IMR-90 (cell line): ENCODE measurements at regions not wholly inside any gene's neighbourhood (a gene's known extent, or its start where the extent isn't known, plus 50 kb on each side); places are given as distances from the start of the nearest gene placed in this dataset.

Source experiments
- ATAC-seq: fragments of 200-7000 bp; cut with Tn5 transposase; 2 replicates; pipeline ENCODE4 v1.9.1; 2020; ENCODE audit warnings: low read depth, mild to moderate bottlenecking, moderate library complexity
- BruUV-seq: library from RNA; stranded (reverse); fragments of 400-500 nt; replicated peaks from 2 replicates; lab custom pipeline; 2021; lab: Mats Ljungman, UMichigan
- CTCF ChIA-PET: fragments of 300-600 bp; formaldehyde crosslinking; extraction: SDS; loops from one replicate; lab custom pipeline; 2021; ENCODE audit warnings: antibody characterized with exemption; lab: Yijun Ruan, JAX
- POLR2A ChIA-PET: fragments of 300-600 bp; sonication (Branson Sonifier 250); formaldehyde crosslinking; loops from one replicate; lab custom pipeline; 2022; ENCODE audit warnings: antibody characterized with exemption; ENCODE audit not compliant: unreplicated experiment; lab: Charles Lee
- DNase-seq: peaks from one replicate; pipeline ENCODE4 v3.0.0; 2013
- H2AFZ ChIP-seq: replicated peaks from 2 replicates; pipeline ENCODE3; 2013; ENCODE audit warnings: low read length, mild to moderate bottlenecking; ENCODE audit not compliant: poor library complexity
- H2AK5ac ChIP-seq: 2 replicates; pipeline ENCODE4 v1.6.1; 2013; ENCODE audit warnings: low read depth, low read length, inconsistent platforms
- H2AK9ac ChIP-seq: replicated peaks from 2 replicates; pipeline ENCODE3; 2013; ENCODE audit warnings: mild to moderate bottlenecking, low read depth, low read length, moderate library complexity; ENCODE audit not compliant: poor library complexity
- H2BK120ac ChIP-seq: 2 replicates; pipeline ENCODE4 v1.6.1; 2013; ENCODE audit warnings: low read depth, low read length, inconsistent platforms
- H2BK15ac ChIP-seq: 3 replicates; pipeline ENCODE4 v1.6.1; 2013; ENCODE audit warnings: low read depth, low read length, inconsistent platforms
- H2BK20ac ChIP-seq: 2 replicates; pipeline ENCODE4 v1.6.1; 2013; ENCODE audit warnings: low read depth, mild to moderate bottlenecking, inconsistent platforms, low read length, moderate library complexity
- H2BK5ac ChIP-seq: 2 replicates; pipeline ENCODE4 v1.6.1; 2013; ENCODE audit warnings: mild to moderate bottlenecking, low read depth, low read length, inconsistent platforms; ENCODE audit not compliant: poor library complexity, severe bottlenecking
- H3K14ac ChIP-seq: replicated peaks from 2 replicates; pipeline ENCODE4 v1.6.1; 2013; ENCODE audit warnings: low read depth, low read length, inconsistent platforms
- H3K18ac ChIP-seq: 2 replicates; pipeline ENCODE4 v1.6.1; 2013; ENCODE audit warnings: low read depth, low read length, control low read depth
- H3K23ac ChIP-seq: 2 replicates; pipeline ENCODE4 v1.6.1; 2013; ENCODE audit warnings: low read depth, low read length, inconsistent platforms
- H3K27ac ChIP-seq: 2 replicates; pipeline ENCODE4 v1.5.1; 2013; ENCODE audit warnings: mild to moderate bottlenecking, control low read depth, low read length; ENCODE audit not compliant: insufficient read depth
- H3K27me3 ChIP-seq: 2 replicates; pipeline ENCODE4 v1.6.1; 2013; ENCODE audit warnings: low read length; ENCODE audit not compliant: control insufficient read depth, insufficient read depth
- H3K36me3 ChIP-seq: 2 replicates; pipeline ENCODE4 v1.6.1; 2013; ENCODE audit warnings: low read length, mixed read lengths; ENCODE audit not compliant: control insufficient read depth, insufficient read depth
- H3K4ac ChIP-seq: 2 replicates; pipeline ENCODE4 v1.6.1; 2013; ENCODE audit warnings: low read depth, low read length, inconsistent platforms
- H3K4me1 ChIP-seq: 2 replicates; pipeline ENCODE4 v1.6.1; 2013; ENCODE audit warnings: low read length, mixed read lengths; ENCODE audit not compliant: control insufficient read depth, insufficient read depth
- H3K4me2 ChIP-seq: 2 replicates; pipeline ENCODE4 v1.6.1; 2013; ENCODE audit warnings: low read depth, mild to moderate bottlenecking, control low read depth, low read length, moderate library complexity
- H3K4me3 ChIP-seq: 2 replicates; pipeline ENCODE4 v1.5.1; 2013; ENCODE audit warnings: low read depth, mild to moderate bottlenecking, control low read depth, low read length, moderate library complexity; ENCODE audit not compliant: insufficient read depth
- H3K56ac ChIP-seq: 2 replicates; pipeline ENCODE4 v1.6.1; 2013; ENCODE audit warnings: low read length, inconsistent platforms; ENCODE audit not compliant: insufficient read depth; ENCODE audit errors: extremely low read depth
- H3K79me1 ChIP-seq, 2 experiments: 2 replicates each; pipeline ENCODE4 v1.6.1; 2013; ENCODE audit warnings: low read length in 2 of 2, inconsistent platforms in 1 of 2, low read depth in 1 of 2
- H3K9ac ChIP-seq: 2 replicates; pipeline ENCODE4 v1.6.1; 2013; ENCODE audit warnings: low read depth, low read length, control low read depth
- H3K9me1 ChIP-seq: 2 replicates; pipeline ENCODE4 v1.6.1; 2013; ENCODE audit warnings: low read length, inconsistent platforms; ENCODE audit not compliant: insufficient read depth
- H3K9me3 ChIP-seq: 2 replicates; pipeline ENCODE4 v1.6.1; 2013; ENCODE audit warnings: low read length; ENCODE audit not compliant: control insufficient read depth, insufficient read depth
- H4K20me1 ChIP-seq: 2 replicates; pipeline ENCODE4 v1.6.1; 2013; ENCODE audit warnings: low read length, inconsistent platforms; ENCODE audit not compliant: insufficient read depth
- H4K5ac ChIP-seq: 2 replicates; pipeline ENCODE4 v1.6.1; 2013; ENCODE audit warnings: mild to moderate bottlenecking, low read depth, low read length, control low read depth
- H4K8ac ChIP-seq, 2 experiments: 2 replicates each; pipeline ENCODE4 v1.6.1; 2013; ENCODE audit warnings: low read depth in 2 of 2, low read length in 2 of 2, control low read depth in 1 of 2, inconsistent platforms in 1 of 2
- H4K91ac ChIP-seq: 2 replicates; pipeline ENCODE4 v1.6.1; 2013; ENCODE audit warnings: low read depth, low read length, inconsistent platforms; ENCODE audit not compliant: insufficient read depth
- CHD1 ChIP-seq: IDR thresholded peaks from 2 replicates; pipeline ENCODE4 v1.6.1; 2012; ENCODE audit warnings: low read depth, low read length, improper control_type of control experiment
- WGBS, 2 experiments: methylation state at CpG; one replicate each; pipeline versions ENCODE4 v1.1.5 to v1.1.7; 2013; ENCODE audit warnings: missing lambda C conversion rate in 2 of 2; ENCODE audit not compliant: insufficient read length in 1 of 2; ENCODE audit errors: extremely low coverage in 2 of 2; 5-methylcytosine and 5-hydroxymethylcytosine counted together
- dilution Hi-C: fragments of 300-500 bp; cut with HindIII; formaldehyde crosslinking; loops from one replicate; pipeline ENCODE4 v1.14.3; 2018; ENCODE audit warnings: low sequenced_read_pairs; ENCODE audit not compliant: unreplicated experiment
- in situ Hi-C: fragments of 300-500 bp; cut with MboI; formaldehyde crosslinking; loops from 3 replicates; pipeline ENCODE4 v1.14.3; 2019; ENCODE audit warnings: low sequenced_read_pairs, inconsistent platforms, mixed read lengths
- intact Hi-C: fragments of 100-400 bp; cut with micrococcal nuclease; formaldehyde crosslinking; loops from 2 replicates; pipeline ENCODE4 v1.10.0; 2022

- Histone ChIP-seq H3K79me1 (no peaks in the 10 kb centered on the region), H3K4me1 (no peaks in the 10 kb centered on the region), H3K27ac (no peak overlapping the region), H2BK15ac (no peak overlapping the region), H3K14ac (no peak overlapping the region), H3K4me2 (no peak overlapping the region), H2BK20ac (no peak overlapping the region), H3K4ac (no peak overlapping the region), H2BK5ac (no peak overlapping the region), H3K9ac (no peak overlapping the region), H4K8ac (no peak overlapping the region), H4K5ac (no peak overlapping the region), H2AFZ (no peak overlapping the region), H3K56ac (no peak overlapping the region), H3K27me3 (no peaks in the 10 kb centered on the region), H3K23ac (no peak overlapping the region), H2AK9ac (no peak overlapping the region), H2BK120ac (no peak overlapping the region), H3K18ac (no peak overlapping the region), H3K4me3 (no peak overlapping the region), H4K91ac (no peak overlapping the region), H3K9me1 (no peaks in the 10 kb centered on the region), H3K36me3 (no peaks in the 10 kb centered on the region), H4K20me1 (no peaks in the 10 kb centered on the region), H2AK5ac (no peak overlapping the region), H3K9me3 (peaks cover 11% of the 10 kb centered on the region)
- ChIA-PET POLR2A (no interaction called here), CTCF (no interaction called here)
- DNase-seq (no peak), ATAC-seq (no peak)
- WGBS, 2 experiments: 68% methylated on average over 7 of the region's 22 CpGs; no CpG with 5 or more reads in 1 of the 2 experiments
- intact Hi-C loops: no loop called here
- no TSS peak for BruUV-seq
- in situ Hi-C loops: no loop called here
- dilution Hi-C loops: no loop called here
- no peak for TF ChIP-seq CHD1
These were observed 497.8 kb upstream of the CNTN4 start for GRCh38 chr3:1600700-1601418.
